ENCODE measurements at regions not wholly inside any gene's neighbourhood (a gene's known extent, or its start where the extent isn't known, plus 50 kb on each side); places are given as distances from the start of the nearest gene placed in this dataset.

DNA sequence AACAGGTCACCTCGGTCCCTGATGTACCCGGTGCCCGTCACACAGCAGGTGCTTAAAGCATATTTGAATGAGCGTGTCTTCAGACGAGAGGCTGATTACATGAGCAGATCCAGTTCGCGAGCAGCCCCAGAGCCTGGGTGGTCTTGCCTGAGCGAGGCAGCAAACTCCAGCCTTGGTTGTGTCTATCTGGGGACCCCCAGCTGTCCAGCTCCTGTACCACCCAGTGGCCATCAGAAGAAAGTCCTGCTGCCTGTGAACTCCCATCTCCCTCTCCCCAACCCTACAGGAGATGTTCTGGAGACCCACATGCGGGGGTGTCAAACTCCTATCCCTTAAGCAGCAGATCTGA, 174.2 kb downstream of the PHETA1 start:
- DNase-seq = no peak

DNA sequence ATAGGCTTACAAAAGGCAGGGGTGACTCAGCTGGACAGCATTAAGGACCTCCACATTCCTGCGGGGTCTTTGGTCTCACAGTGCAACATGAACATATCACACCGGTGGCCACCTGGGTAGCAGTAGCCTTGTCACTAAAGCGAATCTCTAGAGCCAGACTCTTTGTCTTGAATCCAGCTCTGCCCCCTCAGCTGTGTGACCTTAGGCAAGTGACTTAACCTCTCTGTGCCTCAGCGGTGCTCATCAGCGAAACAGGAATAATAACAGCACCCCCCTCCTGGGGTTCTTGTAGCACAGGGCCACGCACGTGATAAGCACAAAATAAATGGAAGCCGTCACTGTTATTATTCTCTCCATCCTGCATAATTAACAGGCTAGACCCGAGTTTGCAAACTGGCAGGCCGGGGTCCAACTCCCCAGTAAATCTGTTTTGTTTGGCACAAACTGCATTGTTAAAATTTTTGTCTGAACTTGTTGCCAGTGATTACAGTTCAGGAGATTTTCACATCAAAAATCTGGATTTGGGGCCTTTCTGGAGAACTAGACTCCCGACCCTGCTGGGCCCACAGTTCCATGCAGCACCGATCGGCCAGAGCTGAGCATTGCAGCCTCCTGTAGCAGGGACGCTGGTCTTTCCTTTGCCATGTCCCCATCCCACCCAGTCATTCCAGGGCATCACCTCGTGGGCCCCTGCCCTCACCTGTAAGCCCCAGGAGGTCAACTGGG, 174.8 kb downstream of the PHETA1 start:
- no peak for DNase-seq

DNA sequence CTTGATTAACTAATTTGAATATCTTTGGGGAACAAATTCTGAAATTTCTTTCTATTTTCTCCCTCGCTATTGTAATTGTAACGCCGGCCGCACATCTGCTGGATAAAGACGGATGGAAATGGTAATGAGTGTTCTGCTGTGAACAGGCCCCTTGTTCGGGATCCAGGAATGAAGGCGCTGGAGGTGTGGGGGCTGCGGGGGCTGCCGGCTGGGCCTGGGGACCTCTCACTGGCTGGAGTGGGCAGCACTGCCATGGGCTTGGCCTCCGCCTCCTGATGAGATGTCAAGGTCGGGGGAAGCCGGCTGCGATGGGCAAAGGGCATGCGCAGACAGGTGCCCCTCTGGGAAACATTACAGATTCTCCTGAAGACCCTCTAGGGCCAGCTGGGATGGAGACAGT, 175.4 kb downstream of the PHETA1 start:
- no peak for DNase-seq

DNA sequence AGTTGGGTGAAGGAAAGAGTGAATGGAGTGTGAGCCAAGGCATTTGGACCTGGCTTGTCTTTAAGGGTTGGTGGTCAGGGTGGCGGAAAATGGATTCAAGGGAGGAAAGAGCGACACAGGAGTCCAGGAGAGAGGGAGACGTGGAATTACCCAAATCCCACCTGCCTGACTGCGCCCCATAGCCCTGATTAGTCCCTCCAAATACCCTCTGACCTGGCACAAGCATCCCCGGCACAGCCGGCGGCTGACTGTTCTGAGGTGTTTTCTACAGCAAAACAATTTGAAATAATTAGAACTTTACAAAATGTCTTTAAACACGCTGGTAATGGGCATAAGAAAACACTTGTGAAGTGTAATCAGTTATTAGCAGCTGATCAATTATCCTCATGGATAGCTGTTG, 175.8 kb downstream of the PHETA1 start:
- DNase-seq = no peak

DNA sequence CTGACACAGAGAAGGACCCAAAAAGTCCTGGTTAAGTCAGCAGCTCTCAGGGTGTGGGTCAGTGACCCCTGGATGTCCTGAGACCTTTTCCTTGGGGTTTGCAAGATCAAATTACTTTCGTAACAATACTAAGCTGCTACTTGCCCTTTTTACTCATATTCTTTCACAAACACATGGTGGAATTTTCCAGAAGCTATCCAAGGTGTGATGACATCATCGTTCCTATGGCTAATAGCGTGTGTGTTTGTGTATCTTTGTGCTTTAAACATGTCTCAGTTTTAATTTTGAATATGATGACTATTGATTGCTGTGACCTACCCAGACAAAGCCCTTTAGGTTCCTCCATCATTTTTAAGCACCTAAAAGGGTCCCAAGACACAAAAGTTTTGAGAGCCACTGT, 176.2 kb downstream of the PHETA1 start:
- no peak for DNase-seq

DNA sequence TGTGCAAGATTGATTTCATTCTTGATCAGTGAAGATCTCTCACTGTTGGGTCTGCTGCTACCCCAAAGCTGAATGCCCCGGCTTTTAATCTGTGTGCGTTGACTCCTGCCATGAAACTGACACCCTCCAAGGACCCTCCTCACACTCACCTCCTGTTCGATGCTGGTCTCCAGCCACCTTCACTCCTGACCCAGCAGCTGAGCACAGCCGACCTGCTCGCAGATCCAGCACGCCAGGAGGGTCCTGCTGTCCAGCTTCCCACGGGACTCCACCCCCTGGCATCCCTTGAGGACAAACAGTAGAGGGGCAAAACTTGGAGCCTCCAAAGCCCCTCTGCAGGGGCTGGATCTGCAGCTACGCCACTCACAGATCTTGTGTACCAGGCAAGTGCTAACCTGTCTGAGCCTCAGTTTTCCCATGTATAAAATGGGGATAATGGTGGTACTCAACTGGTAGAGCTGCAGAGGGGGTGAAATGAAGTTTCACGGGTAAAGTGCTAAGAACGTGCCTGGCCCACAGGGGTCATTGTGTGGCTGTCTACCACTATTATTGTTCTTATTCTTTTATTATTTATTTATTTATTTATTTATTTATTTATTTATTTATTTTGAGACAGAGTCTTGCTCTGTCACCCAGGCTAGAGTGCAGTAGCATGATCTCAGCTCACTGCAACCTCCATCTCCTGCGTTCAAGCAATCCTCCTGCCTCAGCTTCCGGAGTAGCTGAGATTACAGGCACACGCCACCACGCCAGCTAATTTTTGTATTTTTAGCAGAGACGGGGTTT, 178.0 kb downstream of the PHETA1 start:
- DNase-seq = no peak

DNA sequence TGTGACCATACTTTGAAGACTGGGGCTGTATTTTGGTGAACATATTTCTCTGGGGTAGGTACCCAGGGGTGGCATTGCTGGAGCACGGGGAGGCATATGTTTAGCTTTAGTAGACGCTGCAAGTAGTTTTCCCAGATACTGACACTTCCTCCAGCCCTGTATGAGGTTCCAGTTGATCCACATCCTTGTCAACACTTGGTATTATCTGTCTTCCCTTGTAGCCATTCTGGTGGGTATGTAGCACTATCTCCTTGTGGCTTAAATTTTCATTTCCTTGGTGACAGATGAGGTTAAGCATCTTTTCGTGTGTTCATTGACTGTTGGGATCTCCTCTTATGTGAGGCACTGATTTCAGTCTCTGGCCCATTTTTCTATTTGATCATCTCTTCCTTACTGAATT, 179.1 kb downstream of the PHETA1 start:
- no peak for DNase-seq

DNA sequence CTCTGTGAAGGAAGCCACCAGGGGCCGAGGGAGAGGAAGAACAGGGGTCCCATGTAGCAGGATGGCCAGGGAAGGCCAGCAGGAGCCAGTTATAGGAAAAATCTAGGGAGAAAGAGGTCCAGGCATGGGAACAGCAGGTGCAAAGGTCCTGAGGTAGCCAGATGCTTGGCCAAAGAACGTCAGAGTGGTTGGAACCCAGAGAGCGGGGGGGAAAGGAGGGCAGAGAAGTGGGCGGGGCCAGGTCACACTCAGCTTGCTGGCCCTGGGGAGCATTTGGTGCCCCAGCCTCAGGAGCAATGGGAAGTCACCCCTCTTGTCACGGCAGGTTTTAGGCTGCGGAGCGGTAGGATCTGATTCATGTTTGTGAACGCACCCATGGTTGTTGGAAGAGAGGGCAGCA, 180.5 kb downstream of the PHETA1 start:
- DNase-seq = no peak

DNA sequence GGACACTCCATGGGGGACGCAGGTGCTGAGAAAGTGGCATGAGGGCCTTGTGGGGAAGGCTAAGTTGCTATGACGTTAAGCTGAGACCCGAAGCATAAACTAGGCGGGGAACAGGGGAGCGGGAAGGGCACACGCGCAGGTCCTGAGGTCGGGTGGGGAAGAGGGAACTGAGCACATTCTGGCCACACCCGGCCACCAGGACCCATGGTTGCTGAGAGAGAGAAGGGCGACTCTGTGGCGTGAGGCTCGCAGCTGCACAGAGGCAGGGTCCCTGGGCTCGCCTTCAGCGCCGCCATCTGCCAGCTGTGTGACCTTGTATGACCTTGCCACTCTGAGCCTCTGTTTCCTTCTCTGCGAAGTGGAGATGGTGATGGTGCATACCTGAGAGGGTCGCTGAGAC, 182.5 kb downstream of the PHETA1 start:
- no peak for DNase-seq

DNA sequence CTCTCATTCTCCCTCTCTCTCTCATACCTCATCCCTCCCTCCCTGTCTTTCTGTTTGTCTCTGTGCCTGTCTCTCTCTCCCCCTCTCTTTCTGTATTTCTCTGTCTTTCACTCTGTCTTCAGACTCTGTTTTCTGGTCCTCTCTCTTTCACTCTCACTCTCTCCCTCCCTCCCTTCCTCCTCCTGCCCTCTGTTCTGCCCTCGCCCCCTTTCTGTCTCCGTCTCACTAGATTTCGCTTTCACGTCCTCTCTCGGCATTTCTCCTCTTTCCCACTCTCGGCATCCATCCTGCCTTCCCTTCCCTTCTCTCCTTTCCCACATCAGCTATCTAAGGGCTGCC, 183.0 kb downstream of the PHETA1 start:
- DNase-seq = no peak

DNA sequence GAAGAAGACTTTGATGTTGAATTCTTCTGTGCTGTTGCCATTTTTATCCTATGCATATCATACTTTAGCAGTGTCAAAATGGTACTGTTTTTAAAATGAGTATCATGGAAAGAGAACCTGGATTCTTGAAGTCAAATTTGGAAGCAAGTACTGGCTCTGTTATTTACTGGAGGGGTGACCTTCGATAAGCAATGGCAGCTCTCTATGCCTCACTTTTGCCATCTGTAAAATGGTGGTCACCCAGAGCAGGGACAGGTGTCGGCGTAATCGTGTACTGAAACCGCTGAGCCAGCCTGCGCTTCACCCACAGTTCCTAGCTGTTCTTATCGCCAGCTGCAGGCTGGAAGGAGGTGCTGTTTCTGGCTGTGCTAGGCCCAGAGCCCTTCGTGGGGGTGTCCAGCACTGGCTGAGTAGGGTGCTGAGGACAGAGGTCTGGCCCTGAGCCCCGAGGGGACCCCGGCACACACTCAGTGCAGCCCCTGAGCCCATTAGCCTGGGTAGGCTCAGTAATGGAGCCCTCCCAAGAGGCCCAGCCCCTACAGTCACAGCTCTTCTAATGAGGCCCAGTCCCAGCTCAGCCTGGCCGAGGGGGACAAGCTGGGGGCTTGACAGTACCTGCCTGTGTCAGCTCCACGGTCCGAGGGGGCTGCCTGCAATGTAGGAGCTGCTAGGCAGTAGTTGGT, 183.5 kb downstream of the PHETA1 start:
- DNase-seq = no peak

DNA sequence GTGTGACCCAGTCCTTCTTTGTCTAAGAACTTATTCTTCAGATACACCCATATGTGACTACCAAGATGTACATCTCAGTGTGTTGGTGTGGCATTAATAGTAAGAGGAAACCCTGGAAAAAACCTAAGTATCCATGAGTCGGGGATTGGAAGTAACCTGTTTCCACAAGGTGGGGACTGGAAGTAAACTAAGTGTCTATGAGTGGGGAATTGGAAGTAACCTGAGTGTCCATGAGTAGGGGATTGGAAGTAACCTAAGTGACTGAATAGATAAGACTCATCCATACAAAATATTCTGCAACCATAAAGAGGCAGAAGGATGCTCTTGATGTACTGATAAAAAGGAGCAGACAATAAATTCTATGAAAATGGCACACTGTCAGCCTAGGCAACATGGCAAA, 184.7 kb downstream of the PHETA1 start:
- DNase-seq = no peak

DNA sequence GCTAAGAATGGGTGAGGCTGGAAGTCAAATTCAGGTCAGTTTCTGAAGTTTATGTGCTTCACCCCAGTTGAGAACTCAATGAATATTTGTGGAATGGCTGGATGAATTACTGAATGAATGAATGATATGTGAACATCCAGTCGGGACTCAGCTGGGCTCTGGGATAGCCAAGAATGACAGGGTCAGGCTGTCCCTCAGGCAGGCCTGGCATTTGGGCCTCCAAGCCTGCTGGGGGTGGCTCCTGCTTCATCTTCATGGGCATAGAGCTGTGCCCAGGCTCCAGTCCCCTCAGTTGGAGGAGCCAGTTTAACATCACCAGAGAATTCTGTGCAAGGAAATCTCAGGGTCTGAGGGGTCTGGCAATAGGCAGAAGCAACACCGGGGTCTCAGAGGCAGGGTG, 185.8 kb downstream of the PHETA1 start:
- no peak for DNase-seq

DNA sequence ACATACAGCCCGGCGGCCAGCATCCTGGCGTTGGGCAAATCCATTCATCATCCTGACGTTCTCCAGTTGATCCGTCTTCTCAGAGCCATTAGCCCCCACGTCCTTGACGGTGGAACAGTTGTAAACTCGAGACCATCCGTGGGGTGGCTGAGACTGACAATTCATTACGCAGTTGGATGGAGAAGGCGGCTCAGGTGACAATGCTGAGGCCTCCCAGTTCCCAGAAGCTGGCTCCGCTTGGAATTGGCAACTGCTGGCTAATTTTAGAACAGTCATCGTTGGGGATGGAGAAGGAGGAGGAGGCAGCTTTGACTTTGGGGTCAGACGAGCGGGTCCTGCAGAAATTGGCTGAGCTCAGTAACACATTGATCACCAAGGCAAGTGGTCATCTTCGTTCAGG, 186.5 kb downstream of the PHETA1 start:
- no peak for DNase-seq

DNA sequence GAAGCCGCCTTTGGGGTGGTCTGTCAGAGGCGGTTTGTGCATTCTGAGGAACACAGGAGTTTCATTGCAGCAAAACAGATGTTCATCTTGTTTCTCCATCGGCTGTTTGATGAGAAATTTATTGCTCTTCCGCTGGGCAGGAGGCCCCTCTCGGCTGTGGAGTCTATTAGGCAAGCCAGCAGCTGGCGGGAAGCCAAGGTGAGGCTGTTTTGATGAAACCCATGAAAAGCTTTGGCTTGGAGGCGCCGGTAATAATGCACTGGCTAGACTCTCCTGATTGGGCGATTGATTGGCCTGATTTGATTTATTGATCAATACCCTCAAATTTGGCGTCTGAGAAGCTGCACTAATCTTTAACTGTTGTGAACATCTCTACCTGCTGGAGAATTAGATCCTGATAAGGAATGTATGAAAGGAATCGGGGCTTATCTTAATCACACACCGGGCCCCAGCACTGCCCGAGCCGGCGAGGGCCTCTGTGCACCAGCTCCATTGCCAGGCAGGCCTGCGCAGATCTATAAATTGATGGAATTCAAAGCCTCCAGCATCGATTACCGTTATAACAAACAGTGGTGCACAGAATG, 187.7 kb downstream of the PHETA1 start:
- peak in 1 of 2 experiments; percentile 60 for DNase-seq

DNA sequence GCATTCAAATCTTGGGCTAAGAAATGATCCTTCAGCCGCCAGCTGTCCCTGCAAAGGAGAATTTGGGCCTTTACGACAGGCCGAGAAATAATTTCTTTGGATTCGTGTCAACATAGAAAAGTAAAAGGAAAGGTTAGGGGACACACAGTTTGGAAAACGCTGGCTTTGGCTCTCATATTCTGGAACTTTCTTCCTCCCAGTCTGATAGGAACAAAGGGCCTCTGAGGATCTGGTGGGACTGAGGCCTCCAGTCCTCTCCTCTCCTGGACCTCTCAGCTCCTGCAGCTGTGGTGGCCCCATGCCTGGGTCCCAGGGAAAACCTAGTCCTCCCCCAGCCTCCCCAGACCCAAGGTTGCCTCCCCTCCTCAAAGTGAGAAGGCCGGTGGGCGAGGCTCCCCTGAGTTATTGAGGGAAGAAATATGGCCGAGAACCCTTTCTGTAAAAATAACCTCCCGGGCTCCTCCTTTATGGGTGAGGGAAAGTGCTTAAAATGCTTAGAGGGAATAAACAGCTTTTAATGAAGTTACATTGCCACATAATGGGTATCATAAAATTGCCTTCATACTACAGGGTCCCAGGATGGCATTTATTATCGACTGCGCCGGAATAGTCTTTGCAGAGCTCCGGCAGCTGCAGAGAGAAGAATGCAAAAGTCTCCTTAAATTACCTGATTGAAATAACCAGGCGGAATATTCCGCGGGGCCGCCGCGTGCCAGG, 188.3 kb downstream of the PHETA1 start:
- no peak for DNase-seq

DNA sequence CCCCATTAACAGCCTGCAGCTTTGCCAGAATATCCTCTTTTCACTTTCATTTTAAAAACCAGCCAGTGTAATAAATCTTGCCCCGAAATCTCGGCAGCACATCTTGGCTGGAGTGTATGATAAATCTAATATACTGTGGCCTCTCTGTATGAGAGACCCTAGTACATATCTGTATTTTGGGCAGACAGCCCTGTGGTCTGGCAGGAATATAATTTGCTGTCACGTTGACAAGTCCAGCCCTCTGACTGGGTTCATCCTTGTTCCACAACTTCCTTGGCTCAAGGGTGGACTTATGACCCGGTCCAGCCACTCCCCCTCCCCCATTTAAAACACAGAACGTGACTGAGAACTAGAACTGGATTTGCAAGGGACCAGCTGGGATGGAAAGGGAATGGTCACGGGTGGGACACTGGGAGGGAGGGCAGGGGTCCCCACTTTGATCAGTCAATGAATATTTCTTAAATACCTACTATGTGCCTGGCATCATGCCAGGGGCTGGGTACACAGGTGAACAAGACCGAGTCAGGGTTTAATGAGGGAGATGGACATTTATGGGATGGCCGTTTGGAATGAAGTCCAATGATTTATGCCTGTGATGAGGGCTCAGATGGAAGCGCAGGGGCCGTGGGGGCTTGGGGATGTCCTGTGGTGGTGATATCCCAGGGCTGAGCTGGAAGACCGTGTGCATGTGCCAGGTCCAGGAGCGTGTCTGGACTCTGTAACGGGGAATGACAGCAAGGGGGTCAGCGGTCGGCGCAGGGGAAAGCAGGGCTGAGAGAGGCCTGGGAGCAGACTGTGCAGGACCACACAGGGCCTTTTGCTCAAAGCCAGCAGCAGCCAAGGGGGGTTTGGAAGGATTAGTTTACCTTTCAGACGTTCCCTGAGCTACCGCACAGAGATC, 190.5 kb downstream of the PHETA1 start:
- DNase-seq = no peak

DNA sequence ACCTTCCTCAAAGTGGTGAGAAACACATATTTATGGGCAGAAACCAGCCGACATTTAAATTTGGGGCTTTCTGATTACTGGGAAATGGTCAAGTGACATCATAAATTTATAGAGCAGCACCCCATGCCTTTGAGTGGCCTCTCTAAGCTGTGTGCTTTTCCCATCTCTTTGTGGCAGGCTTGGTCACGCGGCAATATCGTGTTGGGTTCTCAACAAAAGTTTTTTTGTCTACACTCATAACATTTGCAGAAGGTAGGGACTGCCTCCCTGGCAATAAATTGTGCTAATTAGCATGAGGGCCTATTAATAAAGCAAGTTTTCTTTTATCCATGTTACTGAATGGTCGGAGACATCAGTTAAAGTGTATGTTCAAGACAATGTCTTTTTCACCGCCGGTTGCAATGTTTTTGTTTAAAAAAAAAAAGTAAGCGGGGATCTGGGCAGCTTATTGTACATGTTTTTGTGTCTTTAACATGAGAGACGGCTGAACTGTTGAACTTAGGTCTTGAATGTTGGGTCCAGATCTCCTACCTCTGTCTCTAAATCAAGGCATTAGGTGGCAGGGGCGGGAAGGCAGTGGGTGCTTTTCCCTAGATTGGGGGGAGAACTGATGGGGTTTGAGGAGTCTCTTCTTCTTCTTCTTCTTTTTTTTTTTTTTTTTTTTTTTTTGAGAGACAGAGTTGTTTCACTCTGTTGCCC, 193.3 kb downstream of the PHETA1 start:
- no peak for DNase-seq

DNA sequence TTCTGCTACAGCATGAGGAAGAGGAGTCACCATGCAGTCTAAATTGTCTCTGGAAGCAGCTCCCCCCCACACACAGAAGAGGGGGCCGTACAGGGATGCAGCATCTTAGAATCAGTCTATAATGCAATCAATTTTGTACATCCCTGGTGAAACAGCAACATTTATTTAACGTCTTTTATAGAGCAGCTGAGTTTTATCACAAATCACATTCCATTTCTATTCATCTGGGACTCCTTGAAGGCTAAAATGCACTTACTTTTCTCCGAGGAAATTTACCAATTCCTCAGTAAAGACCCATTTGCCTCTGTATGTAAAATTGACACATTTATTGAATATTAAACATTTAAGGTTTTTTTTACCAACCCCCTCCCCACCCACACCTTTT, 193.9 kb downstream of the PHETA1 start:
- DNase-seq = no peak

DNA sequence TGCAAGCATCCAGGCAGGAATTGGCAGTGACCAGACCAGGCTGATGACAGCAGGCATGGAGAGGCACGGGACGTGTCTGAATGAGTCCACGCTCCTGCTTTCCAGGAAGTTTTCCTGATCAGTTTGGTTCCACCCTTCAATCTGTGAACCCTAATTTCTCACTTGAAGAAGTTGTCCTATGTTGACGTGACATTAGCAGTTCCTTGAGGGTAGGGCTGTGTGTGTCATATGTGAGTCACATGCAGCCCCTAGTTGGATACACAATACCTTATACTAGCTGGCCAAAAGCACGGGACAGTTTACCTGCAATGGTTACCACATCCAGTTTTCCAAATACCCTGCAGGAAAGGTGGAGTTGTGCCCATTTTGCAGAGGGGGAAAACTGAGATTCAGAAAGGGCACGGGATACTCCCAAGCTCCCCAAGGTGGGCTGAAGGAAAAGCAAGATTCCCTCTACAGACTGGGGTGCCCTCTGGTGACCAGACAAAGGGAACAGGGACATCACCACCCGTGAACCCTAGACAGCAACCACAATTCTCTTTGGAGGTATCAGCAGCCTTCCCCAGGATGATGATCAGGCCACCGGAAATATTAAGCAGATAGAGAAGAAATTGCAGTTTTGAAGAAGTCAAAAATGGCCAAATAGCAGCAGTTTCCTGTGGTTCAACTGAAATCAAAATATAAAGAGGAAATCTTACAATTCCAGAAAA, 194.5 kb downstream of the PHETA1 start:
- no peak for DNase-seq

DNA sequence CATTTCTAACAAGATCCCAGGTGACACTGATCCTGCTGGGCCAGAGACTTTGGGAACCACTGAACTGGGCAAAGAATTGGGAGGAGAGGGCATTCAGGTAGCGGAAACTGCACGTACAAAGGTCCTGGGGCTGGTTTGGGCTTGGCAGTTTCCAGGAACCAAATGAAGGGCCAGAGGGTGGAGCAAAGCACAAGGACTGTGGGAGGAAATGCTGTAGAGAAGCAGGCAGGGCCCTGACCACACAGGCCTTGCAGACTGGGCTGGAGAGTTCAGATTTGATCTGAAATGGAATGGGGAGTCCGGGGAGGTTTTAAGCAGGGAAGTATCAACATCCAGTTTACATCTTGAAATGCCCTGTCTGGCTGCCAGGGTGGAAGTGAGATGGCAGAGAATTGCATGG, 195.1 kb downstream of the PHETA1 start:
- no peak for DNase-seq
